ENCODE measurements at regions not wholly inside any gene's neighbourhood (a gene's known extent, or its start where the extent isn't known, plus 50 kb on each side); places are given as distances from the start of the nearest gene placed in this dataset.

DNA sequence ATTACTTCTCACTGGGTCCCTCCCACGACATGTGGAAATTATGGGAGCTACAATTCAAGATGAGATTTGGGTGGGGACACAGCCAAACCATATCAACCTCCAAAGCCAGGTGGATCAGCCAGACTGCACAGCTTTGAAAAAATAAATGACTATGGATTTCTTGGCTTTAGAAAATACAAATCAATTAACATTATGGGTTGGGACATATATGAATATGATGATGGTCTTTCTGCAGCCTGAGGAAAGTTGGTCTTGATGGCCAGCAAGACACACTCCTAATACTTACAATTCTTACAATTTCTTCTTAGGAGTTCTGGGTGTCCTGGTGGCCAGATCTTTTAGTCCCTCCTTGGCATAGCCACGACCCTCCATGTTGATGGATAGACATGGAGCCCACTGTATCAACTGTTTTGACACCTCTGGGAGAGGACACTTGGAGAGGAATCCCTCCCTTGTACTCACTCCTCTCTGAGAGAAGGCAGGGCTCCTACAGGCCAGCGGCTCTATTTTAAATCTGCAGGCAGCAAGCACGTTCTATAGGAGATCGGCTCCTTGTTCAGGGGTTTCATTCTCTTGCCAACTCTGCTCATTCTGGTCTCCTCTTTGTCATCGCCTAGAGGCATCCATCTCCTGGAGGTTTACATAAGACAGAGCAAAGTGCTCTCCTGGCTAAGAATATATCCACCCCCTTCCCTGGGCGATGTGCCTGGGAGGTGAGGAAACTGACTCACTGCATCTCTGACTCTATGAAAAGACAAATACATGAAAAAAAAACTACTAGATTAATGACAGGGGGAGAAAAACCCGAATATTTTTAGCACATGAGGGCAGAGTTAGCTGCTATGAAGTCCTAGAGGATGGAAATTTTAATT is 145.9 kb downstream of the CARTPT start:
- DNase-seq (ENCODE audit: low read depth): peak; percentile 94

DNA sequence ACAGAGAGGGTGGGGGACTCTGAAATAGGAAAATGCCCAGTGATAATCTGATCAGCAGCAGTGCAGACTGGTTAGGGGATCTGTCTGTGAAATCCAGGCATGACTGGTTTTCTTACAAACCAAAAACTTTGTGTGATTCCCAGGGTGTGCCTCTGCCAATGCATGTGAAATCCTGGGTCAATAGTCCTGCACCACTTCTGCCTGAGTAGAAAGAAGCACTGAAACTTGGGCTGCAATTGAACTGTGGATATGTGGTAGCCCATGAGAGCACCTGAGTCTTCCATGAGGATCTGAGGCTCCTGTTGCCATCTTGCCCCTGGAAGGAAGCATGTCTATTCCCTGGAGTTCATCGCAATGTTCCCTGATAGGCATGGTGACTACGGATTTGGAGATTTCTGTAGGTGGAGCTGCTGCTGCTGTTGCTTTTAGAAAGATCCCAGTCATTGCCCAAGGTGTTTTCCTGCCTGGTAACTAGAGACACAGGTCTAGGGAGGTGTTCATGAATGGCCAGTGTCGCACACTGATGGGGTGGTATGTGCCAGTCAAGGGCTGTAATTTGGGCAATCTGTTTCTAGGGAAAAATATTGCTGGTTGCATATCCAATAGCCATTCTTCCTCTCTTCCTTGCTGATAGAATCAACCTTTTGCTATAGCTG is 146.7 kb downstream of the CARTPT start:
- DNase-seq (ENCODE audit: low read depth): peak; percentile 7

DNA sequence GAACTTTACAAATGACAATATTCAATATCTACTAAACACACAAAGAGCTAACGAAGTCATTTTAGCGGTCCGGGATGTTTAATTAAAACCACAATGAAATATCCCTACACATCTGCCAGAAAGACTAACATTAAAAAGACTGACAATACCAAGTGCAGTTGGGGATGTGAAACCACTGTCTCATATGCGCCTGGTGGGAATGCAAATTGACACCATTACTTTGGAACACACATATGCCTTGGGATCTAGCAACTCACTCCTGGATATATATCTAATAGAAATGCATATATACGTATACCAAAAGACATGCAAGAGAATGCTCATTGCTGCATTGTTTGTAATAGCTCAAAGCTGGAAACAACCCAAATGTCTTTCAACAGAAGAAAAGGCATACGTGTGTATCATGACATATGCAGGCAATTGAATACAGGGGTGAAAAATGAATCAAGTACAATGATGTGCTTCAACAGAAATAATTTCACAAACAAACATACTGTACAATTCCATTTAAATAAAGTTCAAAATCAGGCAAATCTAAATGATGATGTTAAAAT is 153.3 kb downstream of the CARTPT start:
- DNase-seq (ENCODE audit: low read depth): no peak

DNA sequence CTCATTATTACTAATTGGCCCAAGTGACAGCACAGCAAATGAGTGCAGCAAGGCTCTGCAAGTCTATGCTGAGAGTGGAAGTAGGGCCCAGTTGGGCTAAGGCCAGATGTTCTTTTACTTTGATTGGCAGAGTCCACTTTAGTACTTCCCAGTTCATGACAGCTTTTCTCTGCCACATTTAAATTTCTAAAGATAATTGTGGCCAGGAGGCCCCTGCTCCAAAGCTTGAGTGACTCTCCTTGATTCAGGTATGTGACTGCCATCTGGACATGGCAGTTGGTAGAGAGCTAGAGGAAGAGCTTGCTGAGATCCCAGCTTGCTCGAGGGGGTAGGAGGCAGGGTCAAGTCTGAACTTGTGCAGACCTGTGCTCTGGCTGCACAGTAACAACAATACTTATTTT is 154.1 kb downstream of the CARTPT start:
- DNase-seq (ENCODE audit: low read depth): no peak

- DNase-seq (ENCODE audit: low read depth): no peak
These were observed 155.4 kb downstream of the CARTPT start for GRCh38 chr5:71874521-71874920.

GRCh38 chr5:71877511-71877910 is 158.4 kb downstream of the CARTPT start:
- DNase-seq (ENCODE audit: low read depth): no peak

DNA sequence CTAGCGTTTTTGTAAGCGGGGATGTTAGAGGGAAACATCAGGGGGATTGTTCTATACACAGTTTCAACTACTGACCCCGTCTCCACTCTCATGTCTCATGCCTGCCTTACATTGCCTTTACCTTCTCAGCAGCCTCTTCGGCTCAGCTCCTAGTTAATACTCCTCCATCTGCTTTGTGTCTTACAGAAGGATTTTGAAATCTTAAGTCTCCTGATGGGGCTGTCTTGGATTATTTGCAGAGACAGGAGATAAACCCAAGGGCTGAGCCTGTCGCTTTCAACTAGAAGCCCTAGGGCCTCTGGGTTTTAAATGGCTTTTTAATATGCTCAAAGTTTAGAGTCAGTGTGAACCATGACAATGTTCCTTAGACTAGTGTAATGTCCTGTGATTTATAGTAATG is 161.5 kb downstream of the CARTPT start:
- no peak for DNase-seq (ENCODE audit: low read depth)

- peak; percentile 91 for DNase-seq (ENCODE audit: low read depth)
These were observed 164.0 kb downstream of the CARTPT start for GRCh38 chr5:71882826-71883741.

- DNase-seq (ENCODE audit: low read depth): no peak
These were observed 164.6 kb downstream of the CARTPT start for GRCh38 chr5:71883742-71884103.

GRCh38 chr5:71884926-71885325 is 165.9 kb downstream of the CARTPT start:
- peak; percentile 59 for DNase-seq (ENCODE audit: low read depth)

- DNase-seq (ENCODE audit: low read depth): no peak
These were observed 167.3 kb downstream of the CARTPT start for GRCh38 chr5:71886406-71886805.

DNA sequence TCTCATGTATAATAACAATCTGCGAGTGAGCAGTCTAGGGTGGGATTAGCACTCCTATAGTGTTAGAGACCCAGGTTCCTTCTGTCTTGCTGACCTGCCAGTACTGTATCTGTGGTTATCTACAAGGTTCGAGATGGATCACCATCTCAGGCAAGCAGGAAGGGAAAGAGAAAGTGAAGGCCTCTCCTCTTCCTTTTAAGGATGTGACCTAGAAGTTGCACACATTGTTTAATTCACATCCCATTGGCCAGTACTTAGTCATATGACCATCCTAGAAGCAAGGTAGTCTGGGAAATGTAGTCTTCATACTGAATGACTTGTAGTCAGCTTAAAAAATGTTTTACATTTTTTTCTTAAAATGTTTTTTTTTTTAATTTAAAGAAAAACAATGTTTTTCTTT is 168.6 kb downstream of the CARTPT start:
- DNase-seq (ENCODE audit: low read depth): peak; percentile 85

GRCh38 chr5:71891406-71891805 is 172.3 kb downstream of the CARTPT start:
- no peak for DNase-seq (ENCODE audit: low read depth)

DNA sequence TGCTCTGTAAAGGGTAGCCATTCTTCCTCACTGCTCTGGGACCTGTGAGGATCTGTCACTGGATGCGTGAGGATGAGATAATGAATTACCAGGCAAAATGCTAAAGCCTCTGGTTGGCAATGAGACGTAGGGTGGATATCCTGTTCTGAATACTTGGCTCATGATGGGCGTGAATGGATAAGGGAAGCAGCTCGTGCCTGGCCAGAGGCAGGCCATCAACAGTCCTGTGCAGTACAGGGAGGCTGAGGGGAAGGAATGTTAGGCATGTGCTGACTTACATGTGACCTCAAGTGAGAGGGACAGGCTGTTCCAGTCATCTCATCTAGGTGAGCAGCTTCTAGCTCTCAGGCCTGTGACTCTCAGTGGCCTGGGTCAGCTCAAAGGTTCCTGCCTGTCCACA is 172.8 kb downstream of the CARTPT start:
- peak; percentile 69 for DNase-seq (ENCODE audit: low read depth)

- no peak for DNase-seq (ENCODE audit: low read depth)
These were observed 173.7 kb downstream of the CARTPT start for GRCh38 chr5:71892641-71893365.

- DNase-seq (ENCODE audit: low read depth): no peak
These were observed 174.4 kb downstream of the CARTPT start for GRCh38 chr5:71893451-71893850.

GRCh38 chr5:71894091-71894490 is 175.0 kb downstream of the CARTPT start:
- DNase-seq (ENCODE audit: low read depth): no peak

DNA sequence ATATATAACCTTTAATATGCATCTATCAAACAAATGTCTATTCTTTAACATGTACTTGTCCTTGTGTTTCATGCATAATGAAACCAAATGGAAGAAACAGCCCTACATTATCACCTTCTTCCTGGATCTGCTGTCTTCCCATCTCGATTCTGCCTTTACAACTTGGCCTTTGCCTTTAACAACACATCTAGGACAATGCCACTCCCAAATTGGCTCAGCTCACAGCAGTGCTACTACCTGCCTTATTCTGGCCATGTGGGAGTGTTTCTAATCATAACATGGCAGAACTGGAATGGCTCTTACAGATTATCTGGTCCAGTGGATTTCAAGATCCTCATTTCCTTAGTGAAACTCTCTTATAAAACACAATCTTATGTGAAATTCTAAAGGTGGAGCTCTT is 176.5 kb downstream of the CARTPT start:
- no peak for DNase-seq (ENCODE audit: low read depth)

- peak; percentile 79 for DNase-seq (ENCODE audit: low read depth)
These were observed 180.8 kb downstream of the CARTPT start for GRCh38 chr5:71899865-71900342.

- no peak for DNase-seq (ENCODE audit: low read depth)
These were observed 184.7 kb downstream of the CARTPT start for GRCh38 chr5:71903808-71904207.

DNA sequence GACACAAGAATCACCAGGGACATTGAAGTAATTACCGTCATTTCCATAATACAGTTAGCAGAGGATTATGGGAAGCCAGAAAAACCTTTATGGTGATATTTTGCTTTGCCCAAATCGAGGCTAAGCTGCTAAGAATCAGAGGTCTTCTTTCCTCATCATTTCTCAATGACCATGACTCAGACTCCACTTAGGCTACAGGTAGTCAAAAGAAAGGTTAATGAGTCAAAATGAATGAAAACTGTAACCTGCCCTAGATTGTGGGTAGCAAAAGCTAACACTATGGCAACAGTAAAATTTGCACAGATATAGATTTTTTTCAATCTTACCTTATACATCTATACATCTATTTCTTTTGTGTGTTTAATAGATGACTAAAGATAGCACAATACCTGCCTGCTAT is 185.8 kb downstream of the CARTPT start:
- no peak for DNase-seq (ENCODE audit: low read depth)

Data from M059J (cell line).